ENCODE measurements at regions not wholly inside any gene's neighbourhood (a gene's known extent, or its start where the extent isn't known, plus 50 kb on each side); places are given as distances from the start of the nearest gene placed in this dataset.

GRCh38 chr13:34730961-34731360 is 211.1 kb upstream of the NBEA start:
- TF ChIP-seq CTCF (IDR thresholded peaks at IDR 0.05): no peak
- TF ChIP-seq POLR2A (IDR thresholded peaks at IDR 0.05): no peak
- no peak for TF ChIP-seq POLR2AphosphoS5 (IDR thresholded peaks at IDR 0.05; ENCODE audit: insufficient read depth in 1 of 2, low read depth in 1 of 2)

Measured in vagina (tissue), 2 donors.